Astrocyte of the spinal cord (primary cell): ENCODE measurements at regions not wholly inside any gene's neighbourhood (a gene's known extent, or its start where the extent isn't known, plus 50 kb on each side); places are given as distances from the start of the nearest gene placed in this dataset.

ENCODE experiments used
- DNase-seq: peaks from one replicate; pipeline ENCODE4 v3.0.0; 2011; ENCODE audit warnings: low read depth, low spot score
- H3K4me3 ChIP-seq: 2 replicates; pipeline ENCODE4 v1.5.1; 2011; ENCODE audit warnings: low read depth, mild to moderate bottlenecking, low read length, moderate library complexity
- in situ Hi-C: cut with HindIII; loops from 2 replicates; pipeline ENCODE4 v1.10.0; 2017; ENCODE audit warnings: low sequenced_read_pairs
- TF ChIP-seq, protein P1 (sequence below): IDR thresholded peaks from 2 replicates; pipeline ENCODE4 v1.5.1; 2012; ENCODE audit warnings: low read depth, mild to moderate bottlenecking, low read length, inconsistent platforms

- DNase-seq: no peak
- TF ChIP-seq, protein P1, sequence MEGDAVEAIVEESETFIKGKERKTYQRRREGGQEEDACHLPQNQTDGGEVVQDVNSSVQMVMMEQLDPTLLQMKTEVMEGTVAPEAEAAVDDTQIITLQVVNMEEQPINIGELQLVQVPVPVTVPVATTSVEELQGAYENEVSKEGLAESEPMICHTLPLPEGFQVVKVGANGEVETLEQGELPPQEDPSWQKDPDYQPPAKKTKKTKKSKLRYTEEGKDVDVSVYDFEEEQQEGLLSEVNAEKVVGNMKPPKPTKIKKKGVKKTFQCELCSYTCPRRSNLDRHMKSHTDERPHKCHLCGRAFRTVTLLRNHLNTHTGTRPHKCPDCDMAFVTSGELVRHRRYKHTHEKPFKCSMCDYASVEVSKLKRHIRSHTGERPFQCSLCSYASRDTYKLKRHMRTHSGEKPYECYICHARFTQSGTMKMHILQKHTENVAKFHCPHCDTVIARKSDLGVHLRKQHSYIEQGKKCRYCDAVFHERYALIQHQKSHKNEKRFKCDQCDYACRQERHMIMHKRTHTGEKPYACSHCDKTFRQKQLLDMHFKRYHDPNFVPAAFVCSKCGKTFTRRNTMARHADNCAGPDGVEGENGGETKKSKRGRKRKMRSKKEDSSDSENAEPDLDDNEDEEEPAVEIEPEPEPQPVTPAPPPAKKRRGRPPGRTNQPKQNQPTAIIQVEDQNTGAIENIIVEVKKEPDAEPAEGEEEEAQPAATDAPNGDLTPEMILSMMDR: no peak
- in situ Hi-C loops: no loop called here
- H3K4me3 ChIP-seq: no peak overlapping the region
These were observed 226.1 kb upstream of the KCNIP4 start for GRCh38 chr4:22174640-22175039.

GRCh38 chr4:22170353-22170752 lies 221.8 kb upstream of the KCNIP4 start:
- no peak overlapping the region for H3K4me3 ChIP-seq
- in situ Hi-C loops: no loop called here
- peak; percentile 84 for DNase-seq
- TF ChIP-seq, protein P1: no peak

DNA sequence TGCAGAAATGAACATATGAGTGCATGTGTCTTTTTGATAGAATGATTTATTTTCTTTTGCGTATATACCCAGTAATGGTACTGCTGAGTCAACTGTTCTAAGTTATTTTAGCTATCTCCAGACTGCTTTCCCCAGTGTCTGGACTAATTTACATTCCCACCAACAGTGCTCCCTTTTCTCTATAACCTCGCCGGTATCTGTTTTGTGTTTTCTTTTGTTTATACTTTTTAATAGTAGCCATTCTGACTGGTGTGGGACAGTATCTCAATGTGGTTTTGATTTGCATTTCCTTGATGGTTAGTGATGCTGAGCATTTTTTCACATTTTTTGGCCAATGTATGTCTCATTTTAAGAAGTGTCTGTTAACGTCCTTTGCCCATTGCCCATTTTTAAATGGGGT lies 218.6 kb upstream of the KCNIP4 start:
- in situ Hi-C loops: no loop called here
- H3K4me3 ChIP-seq: no peak overlapping the region
- DNase-seq: no peak
- TF ChIP-seq, protein P1: no peak

GRCh38 chr4:22162454-22162853 lies 213.9 kb upstream of the KCNIP4 start:
- H3K4me3 ChIP-seq: no peak overlapping the region
- in situ Hi-C loops: no loop called here
- DNase-seq: no peak
- TF ChIP-seq, protein P1: no peak

DNA sequence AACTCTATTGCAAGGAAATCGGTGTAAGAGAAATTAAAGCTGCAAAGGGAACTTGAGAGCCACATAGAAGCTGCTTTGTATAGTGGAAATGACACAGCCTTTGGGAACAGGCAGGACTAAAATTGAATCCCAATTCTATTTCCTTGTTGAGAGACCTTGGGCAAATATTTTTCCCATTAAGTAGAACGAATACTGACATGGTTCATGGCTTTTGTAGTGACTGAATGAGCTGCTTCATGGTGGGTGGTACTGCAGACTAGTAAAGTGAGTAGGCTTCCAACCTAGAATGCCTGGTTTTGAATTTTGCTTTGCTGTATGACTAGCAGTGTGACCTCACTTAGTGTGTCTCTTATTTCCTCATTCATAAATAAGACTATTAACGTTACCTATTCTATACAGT lies 182.2 kb upstream of the KCNIP4 start:
- H3K4me3 ChIP-seq: no peak overlapping the region
- in situ Hi-C loops: no loop called here
- TF ChIP-seq, protein P1: no peak
- no peak for DNase-seq

DNA sequence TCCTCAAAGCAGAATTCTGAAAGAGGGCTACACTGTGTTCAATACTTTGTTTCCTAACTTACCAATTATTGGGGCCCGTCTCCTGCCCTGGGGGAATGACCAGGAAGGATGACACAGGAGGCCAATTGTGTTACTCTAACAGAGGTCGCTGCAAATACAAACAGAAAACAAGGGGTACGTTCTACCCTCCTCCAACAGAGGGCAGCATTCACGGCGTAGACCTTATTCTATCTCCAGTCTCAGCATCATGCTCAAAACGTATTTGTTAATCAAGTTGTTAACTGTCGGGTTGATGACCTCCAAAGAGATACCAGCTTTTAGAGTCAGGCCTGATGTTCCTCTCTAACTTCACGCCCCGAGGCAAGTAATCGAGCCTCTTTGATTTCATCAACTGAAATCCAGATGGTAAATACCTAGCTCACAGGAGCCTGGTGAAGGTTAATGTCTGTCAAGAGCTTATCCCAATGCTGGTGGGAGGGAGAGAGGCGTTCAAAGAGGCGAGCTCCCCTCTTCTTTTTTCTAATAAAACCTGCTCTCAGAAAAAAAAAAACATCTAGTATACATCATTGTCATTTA lies 181.0 kb upstream of the KCNIP4 start:
- in situ Hi-C loops: no loop called here
- peak; percentile 32 for DNase-seq
- H3K4me3 ChIP-seq: no peak overlapping the region
- TF ChIP-seq, protein P1: peak; percentile 59

DNA sequence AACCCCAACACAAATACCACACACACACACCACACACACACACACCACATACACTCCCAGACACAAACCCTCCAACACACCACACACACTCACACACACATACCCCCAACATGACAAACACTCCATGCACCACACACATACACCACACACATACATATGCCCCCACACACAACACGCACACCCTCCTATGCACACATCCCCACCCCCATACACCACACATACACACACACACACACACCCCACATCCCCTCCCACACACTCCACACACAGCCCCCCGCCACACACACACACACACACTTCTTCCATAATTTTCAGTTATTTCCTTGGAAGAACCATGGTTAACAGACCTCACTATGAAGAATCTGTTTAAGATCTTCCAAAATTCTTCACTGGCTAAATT lies 173.5 kb upstream of the KCNIP4 start:
- no peak for DNase-seq
- in situ Hi-C loops: no loop called here
- TF ChIP-seq, protein P1: no peak
- no peak overlapping the region for H3K4me3 ChIP-seq
